Activated CD8-positive, alpha-beta memory T cell treated with anti-CD3 and anti-CD28 coated beads, Interleukin-2, amount 50 U/mL, for 24 hours (primary cell): ENCODE measurements at regions not wholly inside any gene's neighbourhood (a gene's known extent, or its start where the extent isn't known, plus 50 kb on each side); places are given as distances from the start of the nearest gene placed in this dataset.
"Not testable (repeated sequence)": the region's sequence is repeated elsewhere in the genome, so short reads cannot be mapped to it uniquely, and the experiment has no call there.

Source experiments
- DNase-seq: peaks from one replicate; pipeline ENCODE4 v3.0.0-alpha.2; 2020; ENCODE audit errors: extremely low read depth

DNA sequence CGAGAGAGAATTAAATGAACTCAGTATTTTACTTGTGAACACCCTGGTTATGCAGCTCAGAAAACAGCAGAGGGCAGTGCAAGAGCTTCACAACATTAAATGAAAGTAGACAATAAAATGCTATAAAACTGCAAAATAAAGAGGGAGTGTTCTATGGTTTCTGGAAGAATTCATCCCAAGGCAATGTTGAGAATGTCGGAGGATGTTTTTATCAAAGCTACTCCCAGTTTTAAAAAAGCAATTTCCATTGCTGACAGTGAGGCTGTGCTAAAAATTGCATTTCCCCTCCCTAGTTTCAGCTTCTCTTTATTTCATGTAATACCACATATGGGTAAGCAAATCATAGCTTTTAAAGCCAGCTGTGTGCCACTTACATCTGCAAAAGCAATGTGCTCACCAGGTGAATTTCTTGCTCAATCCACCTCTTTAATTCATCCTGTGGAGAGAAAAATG lies 296.8 kb downstream of the RAB38 start:
- no peak for DNase-seq

- no peak for DNase-seq
These were observed 304.2 kb downstream of the RAB38 start for GRCh38 chr11:87871056-87871455.

GRCh38 chr11:87870086-87870485 lies 305.2 kb downstream of the RAB38 start:
- DNase-seq, result no peak

- no peak for DNase-seq
These were observed 308.3 kb downstream of the RAB38 start for GRCh38 chr11:87866951-87867350.

GRCh38 chr11:87861030-87861429 lies 314.2 kb downstream of the RAB38 start:
- DNase-seq, result no peak

DNA sequence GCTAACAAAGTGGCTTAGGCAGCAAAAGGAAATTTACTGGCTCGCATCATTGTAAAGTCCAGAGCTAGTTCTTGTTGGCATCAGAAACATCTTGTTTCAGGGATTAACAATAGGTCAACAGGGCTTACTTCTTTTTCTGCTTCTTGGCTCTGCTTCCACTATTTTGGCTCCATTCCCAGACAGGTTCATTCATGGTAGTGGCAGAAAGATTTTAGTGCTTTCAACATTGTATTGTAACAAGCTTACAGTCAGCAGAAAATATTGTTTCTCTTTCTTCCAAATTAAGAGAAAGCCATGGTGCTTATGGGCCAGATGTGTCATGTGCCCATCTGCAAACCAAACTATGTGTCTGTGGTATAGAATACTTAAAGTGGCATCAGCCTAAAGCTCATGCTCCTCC lies 315.6 kb downstream of the RAB38 start:
- DNase-seq, result no peak

- DNase-seq, result no peak
These were observed 323.4 kb downstream of the RAB38 start for GRCh38 chr11:87851827-87852226.

DNA sequence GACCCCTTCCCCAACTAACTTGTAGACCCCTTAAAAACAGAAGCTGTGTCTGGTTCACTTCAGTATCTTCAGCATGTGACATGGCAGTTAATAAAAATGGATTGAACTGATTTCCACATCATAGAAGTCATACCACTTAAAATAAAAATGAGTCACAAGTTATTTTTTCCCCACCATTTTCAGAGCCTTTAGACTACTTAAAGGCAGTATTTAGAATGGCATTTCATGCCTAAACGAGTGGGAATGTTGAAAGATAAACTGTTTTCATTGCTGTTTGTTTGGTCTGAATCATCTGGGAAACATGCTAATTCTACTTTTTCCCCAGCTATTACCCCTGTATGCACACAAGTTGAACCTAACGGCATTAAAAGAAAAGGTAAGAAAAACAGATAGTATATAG lies 324.0 kb downstream of the RAB38 start:
- DNase-seq, result no peak

DNA sequence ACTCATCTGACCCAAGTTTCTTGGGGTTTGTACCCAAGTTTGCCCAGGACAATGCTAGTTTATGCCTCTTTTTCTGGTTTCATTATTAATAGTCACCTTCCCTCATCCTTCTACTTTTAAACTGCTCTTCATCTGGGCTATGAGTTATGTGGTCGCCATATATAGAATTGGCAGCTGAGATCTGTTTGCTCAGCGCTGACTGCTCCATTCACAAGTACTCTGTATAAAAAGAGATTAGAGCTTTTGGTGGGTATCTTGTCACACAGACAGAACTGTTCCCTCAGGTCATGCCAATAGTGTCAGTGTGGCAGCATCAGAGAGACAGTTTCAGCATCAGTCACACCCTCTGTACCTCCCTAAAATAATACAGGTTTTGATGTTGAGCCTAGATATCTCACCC lies 326.0 kb downstream of the RAB38 start:
- no peak for DNase-seq

DNA sequence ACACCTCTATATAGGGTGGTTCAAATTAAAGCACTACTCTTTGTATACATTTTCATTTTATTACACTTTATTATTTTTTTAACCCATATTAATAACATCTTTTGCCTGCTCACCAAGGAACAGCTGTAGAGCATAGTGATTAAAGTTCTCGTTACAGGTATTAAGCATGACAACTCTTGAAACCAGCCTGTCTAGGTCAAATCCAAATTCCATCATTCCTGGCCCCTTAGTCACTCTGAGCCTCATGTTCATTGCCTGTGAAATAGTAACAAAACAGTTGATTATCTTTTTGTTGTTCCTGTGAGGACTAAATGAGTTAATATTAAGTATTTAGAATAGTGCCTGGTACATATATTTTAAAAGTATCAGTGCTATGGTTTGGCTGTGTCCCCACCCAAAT lies 334.5 kb downstream of the RAB38 start:
- no peak for DNase-seq

GRCh38 chr11:87832211-87832610 lies 343.0 kb downstream of the RAB38 start:
- DNase-seq, result no peak

GRCh38 chr11:87820011-87820410 lies 355.2 kb downstream of the RAB38 start:
- DNase-seq, result no peak

DNA sequence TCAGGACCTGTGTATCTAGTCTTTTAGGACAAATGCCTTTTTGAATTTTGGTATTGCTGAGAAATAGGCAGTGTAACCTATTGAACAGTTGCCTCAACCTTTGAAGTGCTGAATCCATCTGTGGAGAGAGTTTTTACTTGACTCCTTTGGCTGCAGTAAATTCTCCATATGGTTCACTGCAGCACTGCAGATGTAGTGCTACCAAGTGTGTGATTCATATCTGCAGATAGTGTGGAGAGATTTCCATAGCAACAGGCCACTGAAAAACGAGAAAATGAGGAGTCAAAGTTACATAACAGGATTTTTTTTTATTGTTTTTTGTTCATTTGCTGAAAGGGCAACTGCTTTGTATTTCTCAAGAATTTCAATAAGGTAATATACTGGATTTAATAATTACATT lies 356.1 kb downstream of the RAB38 start:
- DNase-seq, result no peak

- no peak for DNase-seq
These were observed 362.5 kb downstream of the RAB38 start for GRCh38 chr11:87812571-87813365.

GRCh38 chr11:87810486-87810885 lies 364.8 kb downstream of the RAB38 start:
- no peak for DNase-seq

- no peak for DNase-seq
These were observed 366.0 kb downstream of the RAB38 start for GRCh38 chr11:87809256-87809655.

DNA sequence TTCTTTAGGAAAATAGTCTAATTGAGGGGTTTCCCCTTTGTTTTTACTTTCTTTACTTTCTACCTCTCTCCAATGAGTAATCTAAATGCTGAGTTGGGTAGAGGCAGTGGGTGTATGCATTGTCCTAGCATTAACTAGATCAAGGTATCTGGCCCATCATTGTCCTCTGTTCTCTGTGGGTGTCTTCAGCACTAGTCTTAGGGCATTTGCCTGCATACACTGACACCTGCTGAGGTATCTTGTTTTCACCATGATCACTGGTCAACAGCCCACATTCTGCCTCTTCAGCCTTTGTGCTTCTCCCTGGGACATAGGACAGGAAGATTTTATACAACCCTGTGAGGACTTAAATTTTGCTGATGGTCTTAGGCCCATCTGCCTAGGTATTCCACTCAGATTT lies 371.1 kb downstream of the RAB38 start:
- DNase-seq, result no peak

- DNase-seq, result no peak
These were observed 371.5 kb downstream of the RAB38 start for GRCh38 chr11:87803748-87804147.

DNA sequence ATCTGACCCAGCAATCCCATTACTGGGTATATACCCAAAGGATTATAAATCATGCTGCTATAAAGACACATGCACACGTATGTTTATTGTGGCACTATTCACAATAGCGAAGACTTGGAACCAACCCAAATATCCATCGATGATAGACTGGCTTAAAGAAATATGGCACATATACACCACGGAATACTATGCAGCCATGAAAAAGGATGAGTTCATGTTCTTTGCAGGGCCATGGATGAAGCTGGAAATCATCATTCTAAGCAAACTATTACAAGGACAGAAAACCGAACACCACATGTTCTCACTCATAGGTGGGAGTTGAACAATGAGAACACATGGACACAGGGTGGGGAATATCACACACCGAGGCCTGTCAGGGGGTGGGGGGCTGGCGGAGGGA lies 390.4 kb downstream of the RAB38 start:
- DNase-seq, result not testable (repeated sequence)

GRCh38 chr11:87780068-87780413 lies 395.2 kb downstream of the RAB38 start:
- no peak for DNase-seq

DNA sequence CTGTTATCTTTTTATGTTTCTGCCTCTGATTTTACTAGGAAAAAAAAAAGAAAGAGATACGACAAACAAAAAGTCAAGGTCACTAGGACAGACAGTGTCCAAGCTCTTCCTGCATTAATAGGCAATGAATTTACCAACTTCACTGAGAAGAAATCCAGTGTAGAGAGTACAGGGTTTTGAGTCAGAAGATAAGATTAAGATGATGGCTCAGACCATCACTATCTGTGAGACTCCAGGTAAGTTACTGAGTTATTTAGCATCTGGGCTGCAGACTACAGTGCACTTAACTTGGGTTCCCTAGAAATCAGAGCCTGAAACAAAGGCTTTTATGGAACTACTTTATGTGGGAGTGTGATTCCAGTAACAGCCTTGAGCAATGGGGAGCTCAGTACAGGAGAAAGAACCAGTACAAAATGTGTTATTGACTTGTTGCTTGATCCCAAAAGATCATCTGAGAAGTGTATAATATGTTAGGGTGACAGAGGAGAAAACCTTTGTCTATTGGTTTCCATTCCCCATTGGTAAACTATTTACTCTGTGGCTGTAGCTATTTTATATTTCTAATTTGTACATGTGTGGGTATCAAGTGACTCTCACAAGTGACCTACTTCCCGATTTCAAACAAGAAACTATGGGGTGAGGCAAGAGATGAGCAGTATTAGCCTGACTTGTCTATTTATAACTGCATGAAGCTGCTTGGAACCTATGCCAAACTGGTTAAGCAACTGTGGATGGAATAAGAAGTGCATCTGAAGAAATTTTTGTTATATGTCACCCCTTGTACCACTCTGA lies 395.8 kb downstream of the RAB38 start:
- no peak for DNase-seq

- DNase-seq, result no peak
These were observed 396.9 kb downstream of the RAB38 start for GRCh38 chr11:87778357-87778756.

DNA sequence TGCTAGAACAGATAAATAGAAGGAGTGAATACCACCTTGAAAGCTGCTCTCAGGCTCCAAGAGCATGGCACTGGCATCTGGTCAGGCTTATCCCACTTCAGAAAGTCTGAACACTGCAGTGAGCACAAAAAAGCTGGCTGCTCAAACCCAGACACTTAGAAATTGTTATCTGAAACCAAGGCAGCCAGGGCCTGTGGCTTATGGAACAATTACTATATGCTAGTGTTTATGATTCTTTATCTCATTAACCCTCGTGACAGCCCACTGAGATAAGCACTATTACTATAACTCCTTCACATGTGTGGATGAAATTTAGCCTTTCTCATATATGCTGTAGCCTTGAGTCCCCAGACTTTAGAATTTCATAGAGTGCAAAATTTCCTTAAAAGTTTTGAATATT lies 400.2 kb downstream of the RAB38 start:
- DNase-seq, result no peak
